Keratinocyte (primary cell): ENCODE measurements at regions not wholly inside any gene's neighbourhood (a gene's known extent, or its start where the extent isn't known, plus 50 kb on each side); places are given as distances from the start of the nearest gene placed in this dataset.

Experiments
- EZH2 ChIP-seq: IDR thresholded peaks from one replicate; pipeline ENCODE4 v1.6.1; 2012; ENCODE audit warnings: inconsistent platforms, mild to moderate bottlenecking, low read length, moderate library complexity
- TF ChIP-seq, protein P1 (sequence below), 3 experiments: IDR thresholded peaks in 1 of 3; conservative IDR thresholded peaks in 1 of 3; optimal IDR thresholded peaks in 1 of 3; 2 replicates in 2 of 3; 3 replicates in 1 of 3; pipeline versions ENCODE3 to v1.5.1; 2011; ENCODE audit warnings: low read length in 3 of 3, mild to moderate bottlenecking in 3 of 3, moderate library complexity in 2 of 3, control low read depth in 1 of 3, inconsistent platforms in 1 of 3; ENCODE audit not compliant: insufficient read depth in 2 of 3; ENCODE audit errors: extremely low read depth in 1 of 3

DNA sequence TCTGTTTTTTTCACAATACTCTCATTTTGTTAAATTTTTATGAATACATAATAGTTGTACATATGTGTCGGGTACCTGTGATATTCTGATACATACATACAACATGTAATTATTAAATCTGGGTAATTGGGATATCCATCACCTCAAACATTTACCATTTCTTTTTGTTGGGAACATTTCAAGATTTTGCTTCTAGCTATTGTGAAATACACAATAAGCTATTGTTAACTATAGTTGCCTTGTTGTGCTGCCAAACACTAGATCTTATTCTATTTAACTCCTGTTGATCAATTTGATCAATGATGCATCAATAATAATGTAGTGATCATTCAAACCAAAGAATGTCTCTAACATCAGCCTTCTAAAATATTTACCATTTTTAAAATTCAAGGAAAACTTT, 234.6 kb upstream of the NR5A2 start:
- TF ChIP-seq, protein P1, sequence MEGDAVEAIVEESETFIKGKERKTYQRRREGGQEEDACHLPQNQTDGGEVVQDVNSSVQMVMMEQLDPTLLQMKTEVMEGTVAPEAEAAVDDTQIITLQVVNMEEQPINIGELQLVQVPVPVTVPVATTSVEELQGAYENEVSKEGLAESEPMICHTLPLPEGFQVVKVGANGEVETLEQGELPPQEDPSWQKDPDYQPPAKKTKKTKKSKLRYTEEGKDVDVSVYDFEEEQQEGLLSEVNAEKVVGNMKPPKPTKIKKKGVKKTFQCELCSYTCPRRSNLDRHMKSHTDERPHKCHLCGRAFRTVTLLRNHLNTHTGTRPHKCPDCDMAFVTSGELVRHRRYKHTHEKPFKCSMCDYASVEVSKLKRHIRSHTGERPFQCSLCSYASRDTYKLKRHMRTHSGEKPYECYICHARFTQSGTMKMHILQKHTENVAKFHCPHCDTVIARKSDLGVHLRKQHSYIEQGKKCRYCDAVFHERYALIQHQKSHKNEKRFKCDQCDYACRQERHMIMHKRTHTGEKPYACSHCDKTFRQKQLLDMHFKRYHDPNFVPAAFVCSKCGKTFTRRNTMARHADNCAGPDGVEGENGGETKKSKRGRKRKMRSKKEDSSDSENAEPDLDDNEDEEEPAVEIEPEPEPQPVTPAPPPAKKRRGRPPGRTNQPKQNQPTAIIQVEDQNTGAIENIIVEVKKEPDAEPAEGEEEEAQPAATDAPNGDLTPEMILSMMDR (optimal IDR thresholded peaks at IDR 0.05 in 1 of 3, IDR thresholded peaks at IDR 0.05 in 1 of 3, conservative IDR thresholded peaks at IDR 0.05 in 1 of 3; ENCODE audit: extremely low read depth in 1 of 3, insufficient read depth in 2 of 3, low read length in 3 of 3), result no peak
- TF ChIP-seq EZH2, result no peak
